Keratinocyte (primary cell): ENCODE measurements at regions not wholly inside any gene's neighbourhood (a gene's known extent, or its start where the extent isn't known, plus 50 kb on each side); places are given as distances from the start of the nearest gene placed in this dataset.

Experiments
- DNase-seq: peaks from one replicate; pipeline ENCODE4 v3.0.0-alpha.2; 2011; ENCODE audit warnings: low read depth, missing footprints, low spot score
- FAIRE-seq: peaks from 2 replicates; lab custom pipeline; 2011; peaks lifted over from hg19 to GRCh38; lab: Jason Lieb, UNC
- H2AFZ ChIP-seq: 2 replicates; pipeline ENCODE4 v1.6.0; 2012; ENCODE audit warnings: low read length, control low read depth, inconsistent platforms; ENCODE audit not compliant: control insufficient read depth
- H3K27ac ChIP-seq: 2 replicates; pipeline ENCODE4 v1.5.1; 2011; ENCODE audit warnings: low read length; ENCODE audit not compliant: control insufficient read depth, insufficient read depth
- H3K27me3 ChIP-seq: 3 replicates; pipeline ENCODE4 v1.6.0; 2011; ENCODE audit warnings: low read length; ENCODE audit not compliant: control insufficient read depth, insufficient read depth; ENCODE audit errors: extremely low read depth
- H3K36me3 ChIP-seq, 2 experiments: 2 replicates in 1 of 2; 3 replicates in 1 of 2; pipeline ENCODE4 v1.5.1; 2011; ENCODE audit warnings: low read length in 2 of 2, mild to moderate bottlenecking in 1 of 2; ENCODE audit not compliant: control insufficient read depth in 2 of 2, insufficient read depth in 2 of 2; ENCODE audit errors: extremely low read depth in 1 of 2
- H3K4me1 ChIP-seq: 3 replicates; pipeline ENCODE4 v1.5.1; 2011; ENCODE audit warnings: low read length; ENCODE audit not compliant: control insufficient read depth, insufficient read depth; ENCODE audit errors: extremely low read depth
- H3K4me2 ChIP-seq: 3 replicates; pipeline ENCODE4 v1.6.0; 2011; ENCODE audit warnings: low read depth, low read length; ENCODE audit not compliant: control insufficient read depth, insufficient read depth; ENCODE audit errors: extremely low read depth
- H3K4me3 ChIP-seq, 3 experiments: fragments of 200-600 bp in 1 of 3; sonication (generic) in 1 of 3; 2 replicates in 2 of 3; 3 replicates in 1 of 3; pipeline ENCODE4 v1.5.1; 2011 to 2016; ENCODE audit warnings: low read length in 3 of 3, mild to moderate bottlenecking in 3 of 3, control low read depth in 2 of 3, inconsistent platforms in 1 of 3, low read depth in 1 of 3, mixed read lengths in 1 of 3, mixed run types in 1 of 3, moderate library complexity in 1 of 3; ENCODE audit not compliant: control insufficient read depth in 2 of 3, insufficient read depth in 2 of 3; ENCODE audit errors: extremely low read depth in 1 of 3
- H3K79me2 ChIP-seq: 2 replicates; pipeline ENCODE4 v1.6.0; 2012; ENCODE audit warnings: low read length; ENCODE audit not compliant: control insufficient read depth, insufficient read depth
- H3K9ac ChIP-seq: 3 replicates; pipeline ENCODE4 v1.6.0; 2011; ENCODE audit warnings: low read length; ENCODE audit not compliant: control insufficient read depth, insufficient read depth; ENCODE audit errors: extremely low read depth
- H3K9me1 ChIP-seq: 3 replicates; pipeline ENCODE4 v1.6.0; 2011; ENCODE audit warnings: low read length; ENCODE audit not compliant: control insufficient read depth, insufficient read depth; ENCODE audit errors: extremely low read depth
- H3K9me3 ChIP-seq: 2 replicates; pipeline ENCODE4 v1.5.1; 2012; ENCODE audit warnings: low read depth, low read length; ENCODE audit not compliant: control insufficient read depth
- H4K20me1 ChIP-seq: 3 replicates; pipeline ENCODE4 v1.6.0; 2011; ENCODE audit warnings: low read length; ENCODE audit not compliant: control insufficient read depth, insufficient read depth; ENCODE audit errors: extremely low read depth
- EZH2 ChIP-seq: IDR thresholded peaks from one replicate; pipeline ENCODE4 v1.6.1; 2012; ENCODE audit warnings: inconsistent platforms, mild to moderate bottlenecking, low read length, moderate library complexity
- dilution Hi-C: fragments of 300-500 bp; cut with MboI; formaldehyde crosslinking; loops from one replicate; pipeline ENCODE4 v1.7.0; 2020; ENCODE audit warnings: low sequenced_read_pairs; ENCODE audit not compliant: extremely low pct_ligation_motif_present
- TF ChIP-seq, protein P1 (sequence below), 3 experiments: IDR thresholded peaks in 1 of 3; conservative IDR thresholded peaks in 1 of 3; optimal IDR thresholded peaks in 1 of 3; 2 replicates in 2 of 3; 3 replicates in 1 of 3; pipeline versions ENCODE3 to v1.5.1; 2011; ENCODE audit warnings: low read length in 3 of 3, mild to moderate bottlenecking in 3 of 3, moderate library complexity in 2 of 3, control low read depth in 1 of 3, inconsistent platforms in 1 of 3; ENCODE audit not compliant: insufficient read depth in 2 of 3; ENCODE audit errors: extremely low read depth in 1 of 3

DNA sequence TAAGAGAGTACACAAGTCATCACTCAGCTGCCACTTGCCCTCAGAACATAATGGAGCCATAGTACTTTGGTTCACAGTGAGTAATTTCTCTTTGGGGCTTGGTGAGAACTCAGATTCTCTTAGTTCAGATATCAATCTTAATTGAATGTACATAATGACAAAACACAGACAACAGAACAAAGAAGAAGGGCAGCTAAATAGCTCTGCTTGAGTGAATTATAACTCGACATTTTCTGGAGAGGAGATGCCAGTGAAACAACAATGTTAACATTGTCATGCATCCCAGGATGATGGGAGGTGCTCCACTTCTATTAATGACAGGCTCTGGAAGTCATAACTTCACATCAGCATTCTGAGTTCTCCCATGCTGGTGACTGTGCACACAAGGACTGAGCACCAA is 508.1 kb downstream of the TMEM135 start:
- no peak overlapping the region for H3K9ac ChIP-seq
- dilution Hi-C loops = no loop called here
- no peaks in the 10 kb centered on the region for H3K79me2 ChIP-seq
- no peaks in the 10 kb centered on the region for H3K27me3 ChIP-seq
- H3K27ac ChIP-seq = no peak overlapping the region
- no peaks in the 10 kb centered on the region for H3K9me3 ChIP-seq
- H2AFZ ChIP-seq = no peak overlapping the region
- FAIRE-seq (no peak), DNase-seq (no peak)
- H3K4me2 ChIP-seq = no peak overlapping the region
- TF ChIP-seq, protein P1, sequence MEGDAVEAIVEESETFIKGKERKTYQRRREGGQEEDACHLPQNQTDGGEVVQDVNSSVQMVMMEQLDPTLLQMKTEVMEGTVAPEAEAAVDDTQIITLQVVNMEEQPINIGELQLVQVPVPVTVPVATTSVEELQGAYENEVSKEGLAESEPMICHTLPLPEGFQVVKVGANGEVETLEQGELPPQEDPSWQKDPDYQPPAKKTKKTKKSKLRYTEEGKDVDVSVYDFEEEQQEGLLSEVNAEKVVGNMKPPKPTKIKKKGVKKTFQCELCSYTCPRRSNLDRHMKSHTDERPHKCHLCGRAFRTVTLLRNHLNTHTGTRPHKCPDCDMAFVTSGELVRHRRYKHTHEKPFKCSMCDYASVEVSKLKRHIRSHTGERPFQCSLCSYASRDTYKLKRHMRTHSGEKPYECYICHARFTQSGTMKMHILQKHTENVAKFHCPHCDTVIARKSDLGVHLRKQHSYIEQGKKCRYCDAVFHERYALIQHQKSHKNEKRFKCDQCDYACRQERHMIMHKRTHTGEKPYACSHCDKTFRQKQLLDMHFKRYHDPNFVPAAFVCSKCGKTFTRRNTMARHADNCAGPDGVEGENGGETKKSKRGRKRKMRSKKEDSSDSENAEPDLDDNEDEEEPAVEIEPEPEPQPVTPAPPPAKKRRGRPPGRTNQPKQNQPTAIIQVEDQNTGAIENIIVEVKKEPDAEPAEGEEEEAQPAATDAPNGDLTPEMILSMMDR (optimal IDR thresholded peaks at IDR 0.05 in 1 of 3, IDR thresholded peaks at IDR 0.05 in 1 of 3, conservative IDR thresholded peaks at IDR 0.05 in 1 of 3; ENCODE audit: extremely low read depth in 1 of 3, insufficient read depth in 2 of 3, low read length in 3 of 3) = no peak
- TF ChIP-seq EZH2 = no peak
- no peaks in the 10 kb centered on the region for H3K9me1 ChIP-seq
- no peak overlapping the region for H3K4me3 ChIP-seq
- no peaks in the 10 kb centered on the region for H4K20me1 ChIP-seq
- no peaks in the 10 kb centered on the region for H3K4me1 ChIP-seq
- no peaks in the 10 kb centered on the region for H3K36me3 ChIP-seq

DNA sequence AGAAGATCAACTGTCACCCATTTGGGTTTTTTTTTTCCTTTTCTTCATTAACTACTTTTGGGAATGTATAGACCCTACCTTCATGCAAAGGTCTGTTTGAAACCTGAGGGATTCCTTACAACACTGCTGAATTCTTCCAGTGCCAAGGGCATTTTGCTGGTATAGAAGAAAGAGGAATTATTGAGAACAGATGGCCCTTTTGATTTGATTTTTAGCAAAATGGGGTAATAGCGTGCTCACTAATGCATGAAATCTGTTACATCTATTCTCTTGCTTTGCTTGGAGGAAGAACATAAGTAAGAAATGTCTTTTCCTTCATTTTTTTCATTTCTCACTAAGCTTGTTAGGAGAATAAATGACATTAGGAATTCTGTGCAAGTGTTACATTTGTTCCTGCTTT is 501.9 kb downstream of the TMEM135 start:
- Histone ChIP-seq H3K27me3 (no peaks in the 10 kb centered on the region), H3K9ac (no peak overlapping the region), H4K20me1 (no peaks in the 10 kb centered on the region), H3K27ac (no peak overlapping the region), H3K4me2 (no peak overlapping the region), H3K9me3 (no peaks in the 10 kb centered on the region), H3K79me2 (no peaks in the 10 kb centered on the region), H3K36me3 (no peaks in the 10 kb centered on the region), H3K4me3 (no peak overlapping the region), H3K9me1 (no peaks in the 10 kb centered on the region), H3K4me1 (no peaks in the 10 kb centered on the region), H2AFZ (no peak overlapping the region)
- DNase-seq = no peak
- dilution Hi-C loops = no loop called here
- no peak for FAIRE-seq
- TF ChIP-seq EZH2 = no peak
- TF ChIP-seq, protein P1 (optimal IDR thresholded peaks at IDR 0.05 in 1 of 3, IDR thresholded peaks at IDR 0.05 in 1 of 3, conservative IDR thresholded peaks at IDR 0.05 in 1 of 3; ENCODE audit: extremely low read depth in 1 of 3, insufficient read depth in 2 of 3, low read length in 3 of 3) = no peak
